D721Med (cell line): ENCODE measurements at regions not wholly inside any gene's neighbourhood (a gene's known extent, or its start where the extent isn't known, plus 50 kb on each side); places are given as distances from the start of the nearest gene placed in this dataset.

ENCODE experiments used
- DNase-seq: peaks from one replicate; pipeline ENCODE4 v3.0.0; 2011; ENCODE audit warnings: low spot score; ENCODE audit not compliant: insufficient read length
- FAIRE-seq: peaks from 2 replicates; lab custom pipeline; 2011; peaks lifted over from hg19 to GRCh38; lab: Jason Lieb, UNC
- TF ChIP-seq, protein P1 (sequence below): IDR thresholded peaks from 2 replicates; pipeline ENCODE4 v1.5.1; 2012; ENCODE audit warnings: mild to moderate bottlenecking, control low read depth; ENCODE audit not compliant: insufficient read depth; ENCODE audit errors: missing control alignments

DNA sequence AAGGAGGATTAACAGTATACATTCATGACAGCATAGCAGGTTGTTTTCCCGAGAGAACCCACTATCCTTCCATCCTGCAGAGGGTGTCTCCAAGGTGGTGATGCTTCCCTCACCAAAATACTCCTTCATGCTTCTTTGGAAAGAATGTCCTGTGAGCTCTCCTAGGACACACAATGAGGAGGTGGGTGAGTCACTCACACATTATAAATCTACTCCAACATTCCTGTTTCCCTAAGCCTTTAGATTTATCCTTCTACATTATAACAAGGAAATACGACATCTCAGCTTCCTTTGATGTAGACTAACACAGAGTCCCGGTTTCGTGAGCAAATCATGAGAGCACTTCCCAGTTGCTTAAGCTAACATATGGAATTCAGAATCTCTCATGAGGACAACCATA lies 689.7 kb upstream of the CELF2 start:
- no peak for FAIRE-seq
- TF ChIP-seq, protein P1, sequence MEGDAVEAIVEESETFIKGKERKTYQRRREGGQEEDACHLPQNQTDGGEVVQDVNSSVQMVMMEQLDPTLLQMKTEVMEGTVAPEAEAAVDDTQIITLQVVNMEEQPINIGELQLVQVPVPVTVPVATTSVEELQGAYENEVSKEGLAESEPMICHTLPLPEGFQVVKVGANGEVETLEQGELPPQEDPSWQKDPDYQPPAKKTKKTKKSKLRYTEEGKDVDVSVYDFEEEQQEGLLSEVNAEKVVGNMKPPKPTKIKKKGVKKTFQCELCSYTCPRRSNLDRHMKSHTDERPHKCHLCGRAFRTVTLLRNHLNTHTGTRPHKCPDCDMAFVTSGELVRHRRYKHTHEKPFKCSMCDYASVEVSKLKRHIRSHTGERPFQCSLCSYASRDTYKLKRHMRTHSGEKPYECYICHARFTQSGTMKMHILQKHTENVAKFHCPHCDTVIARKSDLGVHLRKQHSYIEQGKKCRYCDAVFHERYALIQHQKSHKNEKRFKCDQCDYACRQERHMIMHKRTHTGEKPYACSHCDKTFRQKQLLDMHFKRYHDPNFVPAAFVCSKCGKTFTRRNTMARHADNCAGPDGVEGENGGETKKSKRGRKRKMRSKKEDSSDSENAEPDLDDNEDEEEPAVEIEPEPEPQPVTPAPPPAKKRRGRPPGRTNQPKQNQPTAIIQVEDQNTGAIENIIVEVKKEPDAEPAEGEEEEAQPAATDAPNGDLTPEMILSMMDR = no peak

DNA sequence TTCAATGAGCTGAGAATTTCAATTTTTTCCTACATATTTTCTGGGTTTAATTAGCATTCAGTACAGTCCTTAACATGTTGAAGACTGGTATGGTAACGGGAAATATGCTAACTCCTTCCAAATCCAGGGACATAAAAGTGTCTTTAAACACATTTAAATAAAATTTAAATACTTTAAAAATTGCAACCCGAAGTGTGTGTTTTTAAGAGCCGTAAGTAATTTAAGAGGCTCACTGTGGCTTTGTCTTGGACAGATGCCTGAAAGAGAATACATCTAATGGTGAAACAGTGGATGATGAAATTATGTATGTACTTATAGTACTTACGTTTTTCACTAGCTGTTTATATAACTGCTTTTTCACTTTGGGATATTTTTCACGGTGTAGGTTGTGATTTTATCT lies 687.3 kb upstream of the CELF2 start:
- DNase-seq (no peak), FAIRE-seq (no peak)
- TF ChIP-seq, protein P1 = no peak

More for the DNA sequence above, 689.7 kb upstream of the CELF2 start:
- no peak for DNase-seq

DNA sequence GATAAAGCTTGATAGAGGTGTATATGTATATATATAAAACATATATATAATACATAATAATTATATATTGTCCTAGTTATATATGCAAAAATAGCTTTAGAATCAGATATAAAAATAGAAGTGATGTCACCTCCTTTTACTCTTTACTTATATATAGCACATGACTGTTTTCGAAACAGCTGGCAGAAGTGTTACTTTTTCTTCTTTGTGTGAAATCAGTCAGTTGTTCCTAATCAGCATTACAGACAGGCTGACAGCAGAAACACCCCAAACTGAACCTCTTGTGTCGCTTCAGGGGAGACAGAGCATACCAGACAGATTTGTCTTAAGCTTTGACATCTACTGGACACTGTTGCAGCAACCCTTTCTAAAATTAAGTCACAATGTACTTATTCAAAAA lies 684.9 kb upstream of the CELF2 start:
- DNase-seq = no peak
- TF ChIP-seq, protein P1 = no peak
- no peak for FAIRE-seq

DNA sequence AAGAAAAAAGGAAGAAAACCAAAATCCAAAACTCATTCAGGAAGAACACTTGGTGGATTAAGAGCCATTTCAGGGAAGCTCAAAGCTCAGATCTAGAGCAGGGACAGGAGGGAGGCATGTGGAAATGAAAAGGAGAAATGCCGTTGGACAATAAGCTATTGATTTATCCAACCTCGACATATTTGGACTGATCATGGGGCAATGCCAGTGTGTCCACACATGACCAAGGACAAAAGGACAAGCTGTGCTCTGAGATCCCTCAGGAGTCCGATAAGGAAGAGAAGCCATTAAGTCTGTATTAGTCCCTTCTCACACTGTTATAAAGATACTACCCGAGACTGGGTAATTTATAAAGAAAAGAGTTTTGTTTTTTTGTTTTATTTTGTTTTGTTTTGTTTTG lies 684.0 kb upstream of the CELF2 start:
- DNase-seq (no peak), FAIRE-seq (no peak)
- TF ChIP-seq, protein P1 = no peak

DNA sequence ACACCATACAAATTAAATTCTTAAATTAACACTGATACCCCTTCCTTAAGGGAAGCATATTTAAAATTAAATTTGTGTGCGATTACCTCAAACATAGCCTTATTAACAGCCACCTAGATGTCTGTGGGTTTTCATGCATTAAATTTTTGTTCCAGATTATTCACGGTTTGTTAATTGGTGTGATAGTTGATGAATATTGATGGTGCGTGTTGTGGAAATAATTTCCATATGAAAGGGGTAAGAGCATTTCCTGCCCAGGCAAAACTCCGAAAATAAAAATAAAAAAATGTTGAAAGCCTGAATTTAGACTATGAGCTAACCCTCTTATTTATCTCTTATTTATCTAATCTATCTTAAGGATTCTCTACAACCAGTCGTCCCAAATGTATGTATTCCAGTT lies 679.3 kb upstream of the CELF2 start:
- TF ChIP-seq, protein P1 = no peak
- DNase-seq = no peak
- no peak for FAIRE-seq

DNA sequence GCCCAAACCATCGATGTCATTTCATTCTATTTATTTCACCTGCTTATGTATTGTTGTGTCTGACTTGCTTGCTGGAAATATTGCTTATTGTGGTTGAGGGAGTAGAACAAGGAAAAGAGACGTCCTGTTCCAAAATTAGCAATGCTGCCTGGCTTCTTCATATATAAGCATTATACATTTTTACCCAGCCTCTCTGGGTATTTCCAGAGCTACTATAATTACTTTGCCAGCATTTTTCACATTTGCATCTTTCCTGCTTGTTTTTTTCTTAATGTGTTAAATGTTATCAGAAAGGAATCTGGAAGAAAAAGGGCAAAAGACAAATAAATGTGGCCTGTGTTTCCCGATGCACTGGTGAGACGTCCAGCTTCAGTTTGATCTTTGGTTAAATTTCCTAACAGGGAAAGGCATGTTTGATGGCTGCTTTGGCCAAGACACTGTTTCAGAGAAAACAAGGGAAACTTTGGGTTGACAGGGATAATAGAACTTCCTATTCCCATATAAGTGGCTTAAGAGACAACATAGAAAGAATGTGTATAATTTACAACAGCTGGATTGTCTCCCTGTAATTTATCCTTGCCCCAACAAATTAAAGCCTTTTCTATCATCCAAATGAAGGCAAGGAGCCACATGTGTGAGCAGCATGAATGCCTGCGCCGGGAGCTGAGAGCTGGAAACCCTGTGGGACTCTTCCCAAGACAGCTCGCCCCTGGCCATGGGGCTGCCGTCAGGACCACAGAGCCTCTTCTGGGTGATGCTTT lies 671.1 kb upstream of the CELF2 start:
- TF ChIP-seq, protein P1 = no peak
- DNase-seq (no peak), FAIRE-seq (no peak)

DNA sequence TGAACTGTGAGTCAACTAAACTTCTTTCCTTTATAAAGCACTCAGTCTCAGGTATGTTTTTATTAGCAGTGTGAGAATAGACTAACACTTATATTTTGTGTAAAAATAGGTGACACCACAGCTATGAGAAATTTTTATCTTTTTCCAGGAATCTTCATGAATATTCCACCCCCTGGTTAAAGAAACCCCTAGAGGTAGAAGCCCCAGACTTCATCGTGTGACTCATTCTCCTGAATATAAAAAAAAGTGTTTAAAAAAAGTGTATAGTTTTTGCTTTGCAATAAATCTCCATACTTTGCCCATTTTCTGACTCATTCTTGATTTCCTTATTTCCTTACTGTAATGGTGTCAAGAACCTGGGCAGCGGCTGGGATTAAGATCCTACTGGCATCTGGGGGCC lies 667.6 kb upstream of the CELF2 start:
- TF ChIP-seq, protein P1 = no peak
- DNase-seq = no peak
- FAIRE-seq = no peak
